ENCODE measurements at regions not wholly inside any gene's neighbourhood (a gene's known extent, or its start where the extent isn't known, plus 50 kb on each side); places are given as distances from the start of the nearest gene placed in this dataset.
"Not testable (repeated sequence)": the region's sequence is repeated elsewhere in the genome, so short reads cannot be mapped to it uniquely, and the experiment has no call there.

- no peak for DNase-seq
These were observed 77.6 kb downstream of the SETD4 start for GRCh38 chr21:35982717-35983116.

- no peak for DNase-seq
These were observed 78.7 kb downstream of the SETD4 start for GRCh38 chr21:35981514-35982070.

GRCh38 chr21:35980821-35981220, 79.5 kb downstream of the SETD4 start:
- no peak for DNase-seq

- DNase-seq = not testable (repeated sequence)
These were observed 82.5 kb downstream of the SETD4 start for GRCh38 chr21:35977860-35978259.

GRCh38 chr21:35976929-35977328, 83.4 kb downstream of the SETD4 start:
- no peak for DNase-seq

- DNase-seq = no peak
These were observed 83.8 kb downstream of the SETD4 start for GRCh38 chr21:35976481-35976880.

GRCh38 chr21:35974775-35975174, 85.6 kb downstream of the SETD4 start:
- DNase-seq = peak; percentile 72

- no peak for DNase-seq
These were observed 88.5 kb downstream of the SETD4 start for GRCh38 chr21:35971824-35972223.

GRCh38 chr21:35969281-35969680, 91.0 kb downstream of the SETD4 start:
- DNase-seq = no peak

- DNase-seq = no peak
These were observed 91.8 kb downstream of the SETD4 start for GRCh38 chr21:35968564-35968963.

GRCh38 chr21:35965699-35966098, 94.6 kb downstream of the SETD4 start:
- DNase-seq = no peak

- peak; percentile 9 for DNase-seq
These were observed 96.3 kb downstream of the SETD4 start for GRCh38 chr21:35963920-35964451.

- no peak for DNase-seq
These were observed 97.4 kb downstream of the SETD4 start for GRCh38 chr21:35962917-35963316.

- DNase-seq = no peak
These were observed 106.3 kb downstream of the SETD4 start for GRCh38 chr21:35954066-35954465.

- DNase-seq = no peak
These were observed 106.7 kb downstream of the SETD4 start for GRCh38 chr21:35953597-35953996.

GRCh38 chr21:35952651-35953340, 107.5 kb downstream of the SETD4 start:
- no peak for DNase-seq

- no peak for DNase-seq
These were observed 111.3 kb downstream of the SETD4 start for GRCh38 chr21:35948982-35949381.

GRCh38 chr21:35945089-35945671, 115.1 kb downstream of the SETD4 start:
- no peak for DNase-seq

GRCh38 chr21:35943752-35944151, 116.6 kb downstream of the SETD4 start:
- DNase-seq = no peak

- DNase-seq = no peak
These were observed 117.8 kb downstream of the SETD4 start for GRCh38 chr21:35942211-35943144.

GRCh38 chr21:35940074-35940927, 120.0 kb downstream of the SETD4 start:
- peak; percentile 80 for DNase-seq

- DNase-seq = no peak
These were observed 121.9 kb downstream of the SETD4 start for GRCh38 chr21:35938446-35938845.

Data from fibroblast of upper back skin (primary cell).